NT2/D1 (cell line): ENCODE measurements at regions not wholly inside any gene's neighbourhood (a gene's known extent, or its start where the extent isn't known, plus 50 kb on each side); places are given as distances from the start of the nearest gene placed in this dataset.

Experiments used
- SUZ12 ChIP-seq: IDR thresholded peaks from 2 replicates; pipeline ENCODE4 v1.6.1; 2011; ENCODE audit not compliant: insufficient read length, insufficient read depth; ENCODE audit errors: extremely low read depth
- YY1 ChIP-seq: IDR thresholded peaks from 2 replicates; pipeline ENCODE4 v1.6.1; 2011; ENCODE audit not compliant: insufficient read length, insufficient read depth
- ZNF274 ChIP-seq: IDR thresholded peaks from 2 replicates; pipeline ENCODE4 v1.6.1; 2011; ENCODE audit warnings: mild to moderate bottlenecking, low read depth, low read length

GRCh38 chr10:125398270-125398669, 237.9 kb upstream of the CTBP2 start:
- TF ChIP-seq YY1 (no peak), ZNF274 (no peak), SUZ12 (no peak)
